ENCODE measurements at regions not wholly inside any gene's neighbourhood (a gene's known extent, or its start where the extent isn't known, plus 50 kb on each side); places are given as distances from the start of the nearest gene placed in this dataset.

GRCh38 chr2:217538719-217539118, 464.1 kb downstream of the TNS1 start:
- no peaks in the 10 kb centered on the region for H3K79me2 ChIP-seq (ENCODE audit: insufficient read depth, low read depth, low read length)
- no peak overlapping the region for H2AFZ ChIP-seq (ENCODE audit: low read length)
- no peaks in the 10 kb centered on the region for H3K9me3 ChIP-seq (ENCODE audit: low read length)
- TF ChIP-seq EZH2phosphoT487 (IDR thresholded peaks at IDR 0.05; ENCODE audit: borderline replicate concordance, low read depth, low read length) (no peak), CTCF (conservative IDR thresholded peaks at IDR 0.05; ENCODE audit: low read length) (no peak)
- BruUV-seq (replicated peaks) = no TSS peak
- H3K4me3 ChIP-seq (ENCODE audit: low read depth, low read length, poor library complexity, severe bottlenecking) = no peak overlapping the region
- no peak overlapping the region for H3K27ac ChIP-seq (ENCODE audit: low read depth, low read length, poor library complexity, severe bottlenecking)
- ChIA-PET CTCF (ENCODE audit: unreplicated experiment) (interaction anchor here (0.6 kb wide), 1 partner anchor 843 kb away, joined by 3 read pairs; the partner anchor contains the start of gene IGFBP5), POLR2A (no interaction called here)
- H3K4me1 ChIP-seq (ENCODE audit: insufficient read depth, low read length, poor library complexity, severe bottlenecking) = no peaks in the 10 kb centered on the region
- H3K36me3 ChIP-seq (ENCODE audit: insufficient read depth, low read length) = no peaks in the 10 kb centered on the region
- DNase-seq (ENCODE audit: low spot score) = no peak
- H4K20me1 ChIP-seq (ENCODE audit: insufficient read depth, low read length) = no peaks in the 10 kb centered on the region
- intact Hi-C loops (cut with micrococcal nuclease; ENCODE audit: unreplicated experiment) = no loop called here
- no peak overlapping the region for H3K4me2 ChIP-seq (ENCODE audit: low read length)
- H3K9me2 ChIP-seq (ENCODE audit: insufficient read depth, low read length) = no peaks in the 10 kb centered on the region

GRCh38 chr2:217535957-217536708, 466.7 kb downstream of the TNS1 start:
- ChIA-PET POLR2A (no interaction called here), CTCF (ENCODE audit: unreplicated experiment) (no interaction called here)
- Histone ChIP-seq H2AFZ (ENCODE audit: low read length) (no peak overlapping the region), H3K79me2 (ENCODE audit: insufficient read depth, low read depth, low read length) (no peaks in the 10 kb centered on the region), H4K20me1 (ENCODE audit: insufficient read depth, low read length) (no peaks in the 10 kb centered on the region), H3K9me2 (ENCODE audit: insufficient read depth, low read length) (no peaks in the 10 kb centered on the region), H3K4me2 (ENCODE audit: low read length) (no peak overlapping the region), H3K4me1 (ENCODE audit: insufficient read depth, low read length, poor library complexity, severe bottlenecking) (no peaks in the 10 kb centered on the region), H3K4me3 (ENCODE audit: low read depth, low read length, poor library complexity, severe bottlenecking) (no peak overlapping the region), H3K27ac (ENCODE audit: low read depth, low read length, poor library complexity, severe bottlenecking) (no peak overlapping the region), H3K36me3 (ENCODE audit: insufficient read depth, low read length) (no peaks in the 10 kb centered on the region), H3K9me3 (ENCODE audit: low read length) (no peaks in the 10 kb centered on the region)
- no TSS peak for BruUV-seq (replicated peaks)
- DNase-seq (ENCODE audit: low spot score) = no peak
- intact Hi-C loops (cut with micrococcal nuclease; ENCODE audit: unreplicated experiment) = no loop called here
- TF ChIP-seq CTCF (conservative IDR thresholded peaks at IDR 0.05; ENCODE audit: low read length) = no peak

- intact Hi-C loops (cut with micrococcal nuclease; ENCODE audit: unreplicated experiment) = no loop called here
- Histone ChIP-seq H3K4me2 (ENCODE audit: low read length) (no peak overlapping the region), H3K9me3 (ENCODE audit: low read length) (no peaks in the 10 kb centered on the region), H3K27ac (ENCODE audit: low read depth, low read length, poor library complexity, severe bottlenecking) (no peak overlapping the region), H3K4me3 (ENCODE audit: low read depth, low read length, poor library complexity, severe bottlenecking) (no peak overlapping the region), H4K20me1 (ENCODE audit: insufficient read depth, low read length) (no peaks in the 10 kb centered on the region), H3K9me2 (ENCODE audit: insufficient read depth, low read length) (no peaks in the 10 kb centered on the region), H2AFZ (ENCODE audit: low read length) (no peak overlapping the region), H3K4me1 (ENCODE audit: insufficient read depth, low read length, poor library complexity, severe bottlenecking) (no peaks in the 10 kb centered on the region), H3K36me3 (ENCODE audit: insufficient read depth, low read length) (no peaks in the 10 kb centered on the region), H3K79me2 (ENCODE audit: insufficient read depth, low read depth, low read length) (no peaks in the 10 kb centered on the region)
- no peak for TF ChIP-seq CTCF (conservative IDR thresholded peaks at IDR 0.05; ENCODE audit: low read length)
- TF ChIP-seq EZH2phosphoT487 (IDR thresholded peaks at IDR 0.05; ENCODE audit: borderline replicate concordance, low read depth, low read length) = no peak
- BruUV-seq (replicated peaks) = no TSS peak
- CTCF ChIA-PET (ENCODE audit: unreplicated experiment) = no interaction called here
- DNase-seq (ENCODE audit: low spot score) = no peak
- POLR2A ChIA-PET = interaction anchor here (0.6 to 0.7 kb wide), 3 partner anchors 9 to 1221 kb away, joined by 3 to 5 read pairs (median 4); no protein-coding TSS in a partner anchor
Observed at GRCh38 chr2:217530392-217531090, 472.3 kb downstream of the TNS1 start.
